ENCODE measurements at regions not wholly inside any gene's neighbourhood (a gene's known extent, or its start where the extent isn't known, plus 50 kb on each side); places are given as distances from the start of the nearest gene placed in this dataset.
A peak's percentile ranks its signal among the peaks of the same experiment; 100 is the strongest.
"Not testable (repeated sequence)": the region's sequence is repeated elsewhere in the genome, so short reads cannot be mapped to it uniquely, and the experiment has no call there.

DNA sequence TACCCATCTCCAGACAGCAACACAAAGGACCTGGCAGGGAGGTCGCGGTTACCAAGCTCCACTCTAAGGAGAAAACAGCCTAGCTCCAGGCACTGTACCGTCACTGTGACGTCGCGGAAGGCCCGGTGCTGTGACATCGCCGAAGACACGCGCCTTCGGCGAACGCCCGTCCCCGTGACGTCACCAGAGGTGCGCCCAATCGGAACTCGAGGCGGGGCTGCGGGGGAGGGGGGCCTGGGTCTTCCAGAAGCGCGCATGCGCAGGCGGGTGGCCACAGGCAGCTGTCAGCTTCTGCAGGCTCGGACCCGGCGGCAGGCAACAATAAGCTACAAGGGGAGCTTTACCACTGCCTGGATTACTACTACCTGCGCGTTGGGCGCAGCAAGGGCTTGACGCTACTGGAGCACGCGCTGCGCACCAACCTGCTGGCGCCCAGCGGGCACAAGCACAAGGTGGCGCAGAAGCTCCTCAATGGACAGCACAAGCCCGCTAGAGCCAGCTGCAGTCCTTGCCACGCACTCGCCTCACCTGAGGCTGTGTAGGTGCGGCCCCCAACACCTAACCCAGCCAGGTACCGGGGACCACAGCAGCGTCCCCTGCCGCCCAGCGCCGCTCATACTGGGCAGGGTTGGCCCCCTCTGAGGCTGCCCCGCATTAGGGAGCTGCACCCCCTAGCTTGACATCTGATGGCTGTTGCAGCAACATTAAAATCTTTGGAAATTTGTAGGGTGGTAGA lies 208.4 kb downstream of the TPST1 start:
- CTCF ChIA-PET: interaction anchor here (1.0 to 1.6 kb wide), 6 partner anchors 12 to 81 kb away, joined by 3 to 4 read pairs (median 4); no protein-coding TSS in a partner anchor

DNA sequence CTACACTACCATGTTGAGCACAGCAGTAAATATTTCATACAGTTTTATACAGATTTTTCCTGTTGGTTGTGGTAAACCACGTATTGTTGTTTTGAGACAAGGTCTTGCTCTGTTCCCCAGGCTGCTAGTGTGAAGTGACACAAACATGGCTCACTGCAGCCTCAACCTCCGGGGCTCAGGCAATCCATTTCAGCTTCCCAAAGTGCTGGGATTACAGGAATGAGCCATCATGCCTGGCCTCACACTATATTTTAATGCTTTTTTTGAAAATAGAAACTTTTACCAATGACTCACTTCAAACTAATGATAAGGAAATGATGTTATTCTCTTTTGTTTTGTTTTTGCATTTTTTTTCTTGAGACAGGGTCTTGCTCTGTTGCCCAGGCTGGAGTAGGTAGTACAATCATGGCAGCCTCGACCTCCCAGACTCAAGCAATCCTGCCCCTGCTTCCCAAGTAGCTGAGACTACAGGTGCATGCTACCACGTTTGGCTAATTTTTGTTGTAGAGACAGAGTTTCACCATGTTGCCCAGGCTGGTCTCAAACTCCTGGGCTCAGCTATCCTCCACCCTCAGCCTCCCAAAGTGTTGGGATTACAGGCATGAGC lies 210.6 kb downstream of the TPST1 start:
- Mint-ChIP-seq H3K4me1 (peaks cover 23% of the 10 kb centered on the region), H3K9me3 (no peaks in the 10 kb centered on the region), H3K27ac (no peak overlapping the region), H3K36me3 (no peaks in the 10 kb centered on the region), H3K4me3 (no peak overlapping the region), H3K27me3 (peaks cover 5% of the 10 kb centered on the region)
- CTCF ChIA-PET: no interaction called here
- DNase-seq: no peak

More for the DNA sequence above, 208.4 kb downstream of the TPST1 start:
- peak; percentile 88 for DNase-seq
- no peaks in the 10 kb centered on the region for H3K36me3 Mint-ChIP-seq
- H3K4me1 Mint-ChIP-seq: peaks cover 23% of the 10 kb centered on the region
- peak overlapping the region; percentile 58 for H3K27ac Mint-ChIP-seq
- no peaks in the 10 kb centered on the region for H3K9me3 Mint-ChIP-seq
- peaks cover 5% of the 10 kb centered on the region for H3K27me3 Mint-ChIP-seq
- H3K4me3 Mint-ChIP-seq: peak overlapping the region; percentile 63

- H3K27ac Mint-ChIP-seq: no peak overlapping the region
- no peaks in the 10 kb centered on the region for H3K36me3 Mint-ChIP-seq
- peaks cover 5% of the 10 kb centered on the region for H3K27me3 Mint-ChIP-seq
- DNase-seq: no peak
- CTCF ChIA-PET: no interaction called here
- no peaks in the 10 kb centered on the region for H3K9me3 Mint-ChIP-seq
- H3K4me3 Mint-ChIP-seq: no peak overlapping the region
- peaks cover 18% of the 10 kb centered on the region for H3K4me1 Mint-ChIP-seq
Measured at GRCh38 chr7:66418537-66418936, 210.1 kb upstream of the KCTD7 start.

GRCh38 chr7:66419210-66419609 lies 209.5 kb upstream of the KCTD7 start:
- Mint-ChIP-seq H3K27ac (no peak overlapping the region), H3K9me3 (no peaks in the 10 kb centered on the region), H3K27me3 (peaks cover 3% of the 10 kb centered on the region), H3K36me3 (no peaks in the 10 kb centered on the region), H3K4me1 (peaks cover 11% of the 10 kb centered on the region), H3K4me3 (no peak overlapping the region)
- DNase-seq: no peak
- CTCF ChIA-PET: no interaction called here

DNA sequence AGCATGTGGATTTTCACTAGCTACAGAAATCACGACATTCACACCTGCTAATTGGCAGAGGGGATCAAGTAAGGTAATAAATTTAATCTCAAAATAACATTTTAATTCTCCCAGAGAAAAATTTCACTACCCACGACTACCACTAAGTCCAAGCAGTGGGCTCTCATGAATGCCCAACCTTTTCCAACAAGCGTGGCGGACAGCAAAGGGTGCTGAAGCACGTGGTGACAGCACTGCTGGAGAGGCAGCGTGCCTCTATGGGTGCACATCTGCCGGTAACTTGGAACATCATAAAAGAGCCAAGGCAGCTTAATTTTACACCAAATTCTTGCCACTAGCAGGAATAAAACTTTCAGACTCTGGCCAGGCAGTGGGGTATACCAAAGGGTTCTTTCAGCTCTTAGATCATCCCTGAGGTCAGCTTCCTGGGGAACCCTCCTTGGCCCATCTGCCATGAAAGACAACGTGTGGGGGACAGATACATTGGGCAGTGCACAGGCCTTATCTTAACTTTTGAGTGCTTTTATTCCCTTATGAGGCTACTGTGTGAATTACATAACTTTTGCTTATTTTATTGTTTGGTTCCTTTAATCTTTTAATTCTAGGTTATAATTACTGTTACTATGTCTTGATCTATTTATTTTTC lies 206.7 kb upstream of the KCTD7 start:
- Mint-ChIP-seq H3K36me3 (no peaks in the 10 kb centered on the region), H3K9me3 (no peaks in the 10 kb centered on the region), H3K27me3 (no peaks in the 10 kb centered on the region), H3K27ac (no peak overlapping the region), H3K4me3 (no peak overlapping the region), H3K4me1 (no peaks in the 10 kb centered on the region)
- CTCF ChIA-PET: no interaction called here
- no peak for DNase-seq

- Mint-ChIP-seq H3K4me3 (no peak overlapping the region), H3K9me3 (no peaks in the 10 kb centered on the region), H3K27me3 (no peaks in the 10 kb centered on the region), H3K27ac (no peak overlapping the region), H3K4me1 (no peaks in the 10 kb centered on the region), H3K36me3 (no peaks in the 10 kb centered on the region)
- DNase-seq: no peak
- CTCF ChIA-PET: no interaction called here
Measured at GRCh38 chr7:66423729-66424128, 205.0 kb upstream of the KCTD7 start.

DNA sequence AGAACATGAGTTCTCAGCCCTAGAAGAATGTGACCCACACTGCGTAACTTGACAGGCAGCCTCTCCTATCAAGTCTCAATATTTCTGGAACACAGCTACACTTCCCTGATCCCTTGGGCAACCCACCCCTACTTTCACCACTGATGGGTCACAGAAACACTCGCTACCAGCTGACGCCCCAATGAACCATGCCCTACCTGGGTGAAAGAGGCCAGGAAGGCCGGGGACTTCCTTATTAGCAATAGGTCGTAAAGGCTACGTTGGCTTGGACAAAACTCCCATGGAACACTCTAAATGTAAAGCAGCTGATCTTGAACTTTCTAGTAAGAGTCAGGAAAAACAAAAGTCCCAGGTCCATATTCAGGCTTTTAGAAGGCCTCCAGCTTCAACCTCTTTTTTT lies 202.3 kb upstream of the KCTD7 start:
- Mint-ChIP-seq H3K27me3 (no peaks in the 10 kb centered on the region), H3K9me3 (no peaks in the 10 kb centered on the region), H3K4me1 (no peaks in the 10 kb centered on the region), H3K27ac (no peak overlapping the region), H3K36me3 (no peaks in the 10 kb centered on the region), H3K4me3 (no peak overlapping the region)
- no peak for DNase-seq
- CTCF ChIA-PET: no interaction called here

DNA sequence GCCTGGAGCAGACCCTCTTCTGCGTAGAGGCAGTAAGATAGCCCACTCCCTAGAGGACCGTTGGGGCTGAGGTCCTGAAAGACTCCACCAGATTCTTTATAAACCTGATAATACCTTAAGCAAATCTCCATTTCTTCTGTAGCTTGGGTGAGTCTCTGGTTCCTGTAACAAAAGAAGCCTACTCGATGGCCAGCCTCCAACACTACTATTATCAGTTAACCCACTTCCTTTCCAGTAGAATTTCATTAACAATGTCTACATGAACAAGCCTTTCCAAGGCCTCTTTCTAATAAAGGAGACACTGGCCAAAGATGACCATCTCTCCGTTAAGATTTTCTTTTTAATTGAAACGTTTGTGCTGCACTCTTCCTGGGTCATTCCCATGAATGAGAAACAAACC lies 201.7 kb upstream of the KCTD7 start:
- Mint-ChIP-seq H3K27ac (no peak overlapping the region), H3K4me1 (no peaks in the 10 kb centered on the region), H3K36me3 (no peaks in the 10 kb centered on the region), H3K27me3 (no peaks in the 10 kb centered on the region), H3K9me3 (no peaks in the 10 kb centered on the region), H3K4me3 (no peak overlapping the region)
- no peak for DNase-seq
- CTCF ChIA-PET: no interaction called here

GRCh38 chr7:66427956-66428355 lies 200.7 kb upstream of the KCTD7 start:
- no peaks in the 10 kb centered on the region for H3K36me3 Mint-ChIP-seq
- H3K4me1 Mint-ChIP-seq: no peaks in the 10 kb centered on the region

GRCh38 chr7:66429498-66430163 lies 199.1 kb upstream of the KCTD7 start:
- H3K4me1 Mint-ChIP-seq: no peaks in the 10 kb centered on the region
- no peaks in the 10 kb centered on the region for H3K27me3 Mint-ChIP-seq
- H3K27ac Mint-ChIP-seq: no peak overlapping the region
- H3K36me3 Mint-ChIP-seq: no peaks in the 10 kb centered on the region
- CTCF ChIA-PET: no interaction called here
- H3K4me3 Mint-ChIP-seq: no peak overlapping the region
- no peak for DNase-seq
- no peaks in the 10 kb centered on the region for H3K9me3 Mint-ChIP-seq

More at GRCh38 chr7:66427956-66428355, 200.7 kb upstream of the KCTD7 start:
- DNase-seq: no peak
- Mint-ChIP-seq H3K9me3 (no peaks in the 10 kb centered on the region), H3K4me3 (no peak overlapping the region), H3K27ac (no peak overlapping the region), H3K27me3 (no peaks in the 10 kb centered on the region)
- CTCF ChIA-PET: no interaction called here

GRCh38 chr7:66430164-66430545 lies 198.5 kb upstream of the KCTD7 start:
- DNase-seq: no peak
- Mint-ChIP-seq H3K9me3 (no peaks in the 10 kb centered on the region), H3K27ac (no peak overlapping the region), H3K4me3 (no peak overlapping the region), H3K4me1 (no peaks in the 10 kb centered on the region), H3K27me3 (no peaks in the 10 kb centered on the region), H3K36me3 (no peaks in the 10 kb centered on the region)
- CTCF ChIA-PET: no interaction called here

GRCh38 chr7:66438703-66439405 lies 189.8 kb upstream of the KCTD7 start:
- H3K9me3 Mint-ChIP-seq, H3K36me3 Mint-ChIP-seq, DNase-seq, H3K4me1 Mint-ChIP-seq, H3K27me3 Mint-ChIP-seq, H3K27ac Mint-ChIP-seq, H3K4me3 Mint-ChIP-seq, CTCF ChIA-PET: not testable (repeated sequence)

DNA sequence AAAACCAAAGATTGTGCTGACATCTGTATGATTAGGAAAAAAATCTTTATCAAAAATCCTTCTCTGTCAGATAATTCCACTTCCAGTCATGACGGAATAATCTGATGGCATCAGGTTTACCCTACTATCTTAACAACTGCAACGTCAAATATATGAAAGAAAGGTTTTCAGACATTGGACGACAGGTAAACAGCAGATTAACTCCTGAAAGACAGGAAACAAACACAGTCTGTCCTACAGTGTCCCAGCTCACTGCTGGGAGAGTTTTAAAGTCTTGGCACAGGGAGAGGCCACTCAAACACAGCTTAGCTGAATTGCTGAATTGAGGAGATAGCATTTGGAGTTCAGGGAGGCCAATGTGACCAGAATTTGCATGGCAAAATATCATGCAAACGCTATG lies 186.3 kb upstream of the KCTD7 start:
- no peak for DNase-seq
- H3K9me3 Mint-ChIP-seq: no peaks in the 10 kb centered on the region
- H3K27ac Mint-ChIP-seq: no peak overlapping the region
- no peaks in the 10 kb centered on the region for H3K4me1 Mint-ChIP-seq
- no peak overlapping the region for H3K4me3 Mint-ChIP-seq
- H3K27me3 Mint-ChIP-seq: no peaks in the 10 kb centered on the region
- CTCF ChIA-PET: no interaction called here
- H3K36me3 Mint-ChIP-seq: no peaks in the 10 kb centered on the region

GRCh38 chr7:66443946-66444345 lies 184.7 kb upstream of the KCTD7 start:
- DNase-seq: no peak
- Mint-ChIP-seq H3K9me3 (no peaks in the 10 kb centered on the region), H3K27me3 (no peaks in the 10 kb centered on the region), H3K4me3 (no peak overlapping the region), H3K36me3 (no peaks in the 10 kb centered on the region), H3K27ac (no peak overlapping the region), H3K4me1 (no peaks in the 10 kb centered on the region)
- CTCF ChIA-PET: no interaction called here

Data from activated naive CD4-positive, alpha-beta T cell treated with anti-CD3 and anti-CD28 coated beads, Interleukin-2, amount 10 ng/mL, durations not matched to agents 7 days and 5 days (primary cell).